CD4-positive, alpha-beta T cell treated with Interleukin-21 for 1 hour (primary cell): ENCODE measurements at regions not wholly inside any gene's neighbourhood (a gene's known extent, or its start where the extent isn't known, plus 50 kb on each side); places are given as distances from the start of the nearest gene placed in this dataset.

Experiments used
- DNase-seq: peaks from one replicate; pipeline ENCODE4 v3.0.0-alpha.2; 2020

GRCh38 chr5:106768392-106768791, 902.3 kb downstream of the EFNA5 start:
- DNase-seq, result no peak

- DNase-seq, result no peak
Observed at GRCh38 chr5:106766916-106767315, 903.8 kb downstream of the EFNA5 start.

- DNase-seq, result no peak
Observed at GRCh38 chr5:106759581-106759980, 911.2 kb downstream of the EFNA5 start.

GRCh38 chr5:106759152-106759551, 911.6 kb downstream of the EFNA5 start:
- no peak for DNase-seq

GRCh38 chr5:106757672-106758071, 913.1 kb downstream of the EFNA5 start:
- DNase-seq, result no peak

- no peak for DNase-seq
Observed at GRCh38 chr5:106755789-106756188, 914.9 kb downstream of the EFNA5 start.

- no peak for DNase-seq
Observed at GRCh38 chr5:106755066-106755465, 915.7 kb downstream of the EFNA5 start.

- DNase-seq, result no peak
Observed at GRCh38 chr5:106749826-106750225, 920.9 kb downstream of the EFNA5 start.

GRCh38 chr5:106739127-106739526, 931.6 kb downstream of the EFNA5 start:
- DNase-seq, result no peak

- no peak for DNase-seq
Observed at GRCh38 chr5:106737111-106737510, 933.6 kb downstream of the EFNA5 start.

- no peak for DNase-seq
Observed at GRCh38 chr5:106732624-106733023, 938.1 kb downstream of the EFNA5 start.

- DNase-seq, result no peak
Observed at GRCh38 chr5:106730912-106731311, 939.8 kb downstream of the EFNA5 start.

GRCh38 chr5:106730506-106730905, 940.2 kb downstream of the EFNA5 start:
- no peak for DNase-seq

- no peak for DNase-seq
Observed at GRCh38 chr5:106728208-106728607, 942.5 kb downstream of the EFNA5 start.

- no peak for DNase-seq
Observed at GRCh38 chr5:106727071-106727470, 943.7 kb downstream of the EFNA5 start.

- no peak for DNase-seq
Observed at GRCh38 chr5:106720367-106720766, 950.4 kb downstream of the EFNA5 start.

- DNase-seq, result no peak
Observed at GRCh38 chr5:106699796-106700195, 970.9 kb downstream of the EFNA5 start.

- DNase-seq, result no peak
Observed at GRCh38 chr5:106699198-106699597, 971.5 kb downstream of the EFNA5 start.

- DNase-seq, result no peak
Observed at GRCh38 chr5:106698169-106698568, 972.6 kb downstream of the EFNA5 start.

GRCh38 chr5:106691701-106692100, 979.0 kb downstream of the EFNA5 start:
- DNase-seq, result no peak

- DNase-seq, result no peak
Observed at GRCh38 chr5:106690585-106690984, 980.2 kb downstream of the EFNA5 start.

GRCh38 chr5:106680330-106680729, 990.4 kb downstream of the EFNA5 start:
- DNase-seq, result no peak

GRCh38 chr5:106677057-106677456, 993.7 kb downstream of the EFNA5 start:
- DNase-seq, result no peak

- DNase-seq, result no peak
Observed at GRCh38 chr5:106675687-106676086, 995.0 kb downstream of the EFNA5 start.

- no peak for DNase-seq
Observed at GRCh38 chr5:106673941-106674340, 996.8 kb downstream of the EFNA5 start.

GRCh38 chr5:106661866-106662265, 1008.9 kb downstream of the EFNA5 start:
- no peak for DNase-seq
